MCF 10A (cell line): ENCODE measurements at regions not wholly inside any gene's neighbourhood (a gene's known extent, or its start where the extent isn't known, plus 50 kb on each side); places are given as distances from the start of the nearest gene placed in this dataset.

ENCODE experiments used
- BruUV-seq: library from RNA; stranded (reverse); fragments of 400-500 nt; replicated peaks from 2 replicates; lab custom pipeline; 2021; lab: Mats Ljungman, UMichigan
- CTCF ChIA-PET: fragments of 300-600 bp; sonication (Branson Sonifier 250); formaldehyde crosslinking; extraction: SDS; loops from one replicate; lab custom pipeline; 2021; ENCODE audit warnings: antibody characterized with exemption, inconsistent platforms; lab: Yijun Ruan, JAX
- POLR2A ChIA-PET: fragments of 300-600, 350-650 bp; sonication (Branson Sonifier 250); formaldehyde crosslinking; extraction: SDS; loops from one replicate; lab custom pipeline; 2020; ENCODE audit warnings: antibody characterized with exemption, inconsistent platforms; lab: Yijun Ruan, JAX
- DNase-seq: peaks from one replicate; pipeline ENCODE4 v3.0.0-alpha.2; 2018; ENCODE audit not compliant: unreplicated experiment
- H3K27ac Mint-ChIP-seq: one replicate; pipeline ENCODE4 v1.8.0; 2022; ENCODE audit warnings: mild to moderate bottlenecking, low read depth, mixed read lengths; ENCODE audit not compliant: unreplicated experiment
- H3K27me3 Mint-ChIP-seq: one replicate; pipeline ENCODE4 v1.8.0; 2022; ENCODE audit warnings: mixed read lengths; ENCODE audit not compliant: insufficient read depth, unreplicated experiment
- H3K36me3 Mint-ChIP-seq: one replicate; pipeline ENCODE4 v1.8.0; 2022; ENCODE audit warnings: mild to moderate bottlenecking, moderate library complexity, mixed read lengths; ENCODE audit not compliant: insufficient read depth, unreplicated experiment
- H3K4me1 Mint-ChIP-seq: one replicate; pipeline ENCODE4 v1.8.0; 2022; ENCODE audit warnings: mixed read lengths; ENCODE audit not compliant: insufficient read depth, unreplicated experiment
- H3K4me3 Mint-ChIP-seq: one replicate; pipeline ENCODE4 v1.8.0; 2022; ENCODE audit warnings: mild to moderate bottlenecking, moderate library complexity, mixed read lengths; ENCODE audit not compliant: unreplicated experiment
- H3K9me3 Mint-ChIP-seq: one replicate; pipeline ENCODE4 v1.8.0; 2022; ENCODE audit warnings: mixed read lengths; ENCODE audit not compliant: unreplicated experiment
- intact Hi-C: fragments of 100-400 bp; cut with micrococcal nuclease; formaldehyde crosslinking; loops from 2 replicates; pipeline ENCODE4 v1.14.1; 2022
- TF ChIP-seq, protein P1 (sequence below): fragments of 200-600 bp; IDR thresholded peaks from one replicate; pipeline ENCODE4 v1.8.0; 2022; ENCODE audit warnings: antibody characterized with exemption, mild to moderate bottlenecking; ENCODE audit not compliant: unreplicated experiment

DNA sequence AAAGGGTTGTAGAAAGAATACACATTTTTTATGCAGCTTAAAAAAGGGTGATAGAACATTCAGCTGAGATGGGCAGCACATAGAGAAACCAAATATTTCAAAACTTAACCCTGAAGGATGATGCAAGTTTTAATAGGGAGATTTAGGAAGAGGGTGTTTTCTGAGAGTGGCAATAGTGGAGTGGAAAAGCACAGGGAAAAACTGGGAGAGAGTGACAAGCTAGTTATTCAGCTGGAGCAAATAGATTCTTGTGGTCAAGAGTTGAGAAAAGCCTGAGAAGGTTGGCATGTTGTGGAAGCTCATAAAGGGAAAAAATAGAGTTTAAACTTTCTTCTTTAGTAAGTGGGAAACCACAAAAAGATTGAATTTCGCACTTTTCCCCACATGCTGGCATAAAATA is 359.6 kb upstream of the PITX2 start:
- no TSS peak for BruUV-seq
- Mint-ChIP-seq H3K27me3 (peaks cover 25% of the 10 kb centered on the region), H3K36me3 (no peaks in the 10 kb centered on the region), H3K4me1 (no peaks in the 10 kb centered on the region), H3K9me3 (no peaks in the 10 kb centered on the region), H3K4me3 (no peak overlapping the region), H3K27ac (no peak overlapping the region)
- CTCF ChIA-PET, result interaction anchor here (0.6 kb wide), 1 partner anchor 397 kb away, joined by 3 read pairs; no protein-coding TSS in a partner anchor
- DNase-seq, result no peak
- intact Hi-C loops, result no loop called here
- POLR2A ChIA-PET, result no interaction called here
- TF ChIP-seq, protein P1, sequence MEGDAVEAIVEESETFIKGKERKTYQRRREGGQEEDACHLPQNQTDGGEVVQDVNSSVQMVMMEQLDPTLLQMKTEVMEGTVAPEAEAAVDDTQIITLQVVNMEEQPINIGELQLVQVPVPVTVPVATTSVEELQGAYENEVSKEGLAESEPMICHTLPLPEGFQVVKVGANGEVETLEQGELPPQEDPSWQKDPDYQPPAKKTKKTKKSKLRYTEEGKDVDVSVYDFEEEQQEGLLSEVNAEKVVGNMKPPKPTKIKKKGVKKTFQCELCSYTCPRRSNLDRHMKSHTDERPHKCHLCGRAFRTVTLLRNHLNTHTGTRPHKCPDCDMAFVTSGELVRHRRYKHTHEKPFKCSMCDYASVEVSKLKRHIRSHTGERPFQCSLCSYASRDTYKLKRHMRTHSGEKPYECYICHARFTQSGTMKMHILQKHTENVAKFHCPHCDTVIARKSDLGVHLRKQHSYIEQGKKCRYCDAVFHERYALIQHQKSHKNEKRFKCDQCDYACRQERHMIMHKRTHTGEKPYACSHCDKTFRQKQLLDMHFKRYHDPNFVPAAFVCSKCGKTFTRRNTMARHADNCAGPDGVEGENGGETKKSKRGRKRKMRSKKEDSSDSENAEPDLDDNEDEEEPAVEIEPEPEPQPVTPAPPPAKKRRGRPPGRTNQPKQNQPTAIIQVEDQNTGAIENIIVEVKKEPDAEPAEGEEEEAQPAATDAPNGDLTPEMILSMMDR, result no peak

DNA sequence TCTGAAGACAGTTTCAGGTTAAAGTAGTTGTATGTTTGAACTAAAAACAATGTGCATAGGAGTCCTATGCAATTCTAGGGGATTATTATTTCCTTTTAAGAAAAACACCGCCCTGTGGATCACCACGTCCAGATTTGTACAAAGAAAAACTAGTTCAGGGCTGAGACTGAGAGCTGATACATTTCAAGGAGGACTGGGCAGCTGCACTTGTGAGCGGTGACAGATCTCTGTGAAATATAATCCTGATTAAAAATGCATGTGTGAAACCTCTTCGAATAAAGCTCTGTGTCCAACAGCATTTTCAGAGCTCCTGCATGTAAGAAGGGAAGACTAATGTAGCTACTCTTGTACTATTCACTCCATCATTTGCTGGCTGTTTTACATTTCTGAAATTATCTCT is 365.8 kb upstream of the PITX2 start:
- no peak overlapping the region for H3K27ac Mint-ChIP-seq
- H3K27me3 Mint-ChIP-seq, result peaks cover 38% of the 10 kb centered on the region
- BruUV-seq, result no TSS peak
- H3K4me3 Mint-ChIP-seq, result no peak overlapping the region
- POLR2A ChIA-PET, result no interaction called here
- H3K4me1 Mint-ChIP-seq, result no peaks in the 10 kb centered on the region
- intact Hi-C loops, result no loop called here
- no peak for DNase-seq
- no peaks in the 10 kb centered on the region for H3K36me3 Mint-ChIP-seq
- CTCF ChIA-PET, result no interaction called here
- H3K9me3 Mint-ChIP-seq, result no peaks in the 10 kb centered on the region
- TF ChIP-seq, protein P1, result no peak

DNA sequence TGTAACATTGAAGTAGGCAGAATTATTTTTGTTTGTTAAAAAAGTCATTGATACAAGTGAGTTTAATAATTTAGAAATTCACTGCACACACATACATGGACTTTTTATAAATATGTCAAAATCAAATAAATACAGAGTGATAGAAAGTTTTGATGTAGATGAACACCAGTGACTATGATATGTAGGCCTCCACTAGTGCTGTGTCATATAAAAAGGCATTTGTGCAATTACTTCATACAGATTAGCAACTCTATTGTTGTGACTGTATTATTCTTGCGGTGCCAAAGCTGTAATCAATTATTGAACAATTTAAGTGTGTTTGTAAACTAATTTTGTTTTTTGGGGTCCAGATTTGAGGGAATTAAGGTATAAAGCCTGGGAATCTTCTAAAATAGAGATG is 366.2 kb upstream of the PITX2 start:
- Mint-ChIP-seq H3K27me3 (peaks cover 42% of the 10 kb centered on the region), H3K4me3 (no peak overlapping the region), H3K36me3 (no peaks in the 10 kb centered on the region), H3K9me3 (no peaks in the 10 kb centered on the region), H3K27ac (no peak overlapping the region), H3K4me1 (no peaks in the 10 kb centered on the region)
- no TSS peak for BruUV-seq
- TF ChIP-seq, protein P1, result no peak
- intact Hi-C loops, result no loop called here
- POLR2A ChIA-PET, result no interaction called here
- DNase-seq, result no peak
- CTCF ChIA-PET, result no interaction called here

DNA sequence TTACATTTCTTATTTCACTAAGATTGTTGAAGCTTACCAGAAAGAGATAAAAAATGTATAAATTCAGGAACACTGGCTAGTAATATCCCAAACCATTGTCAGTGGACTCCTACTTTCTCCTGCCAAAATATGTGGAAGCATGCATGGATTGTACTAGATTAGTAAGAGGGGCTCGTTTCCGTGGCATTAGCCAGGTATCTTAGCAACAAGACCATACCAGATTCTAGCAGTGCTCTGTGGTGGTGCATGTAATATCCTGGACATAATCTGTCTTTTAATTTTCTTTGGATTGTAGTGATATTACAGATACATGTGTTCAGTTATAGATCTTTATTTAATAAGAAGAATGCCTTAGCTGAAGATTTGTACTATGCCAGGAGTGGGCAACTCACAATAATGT is 371.9 kb upstream of the PITX2 start:
- intact Hi-C loops, result no loop called here
- TF ChIP-seq, protein P1, result no peak
- ChIA-PET CTCF (interaction anchor here (0.9 kb wide), 1 partner anchor 478 kb away, joined by 6 read pairs; no protein-coding TSS in a partner anchor), POLR2A (no interaction called here)
- Mint-ChIP-seq H3K27ac (no peak overlapping the region), H3K27me3 (peaks cover 39% of the 10 kb centered on the region), H3K4me3 (no peak overlapping the region), H3K4me1 (no peaks in the 10 kb centered on the region), H3K9me3 (no peaks in the 10 kb centered on the region), H3K36me3 (no peaks in the 10 kb centered on the region)
- DNase-seq, result no peak
- no TSS peak for BruUV-seq
